Tibial nerve (tissue), 4 donors: ENCODE measurements at regions not wholly inside any gene's neighbourhood (a gene's known extent, or its start where the extent isn't known, plus 50 kb on each side); places are given as distances from the start of the nearest gene placed in this dataset.

Experiments
- DNase-seq, 2 donors: peaks; one replicate each; pipeline ENCODE4 v3.0.0-alpha.2; 2019; ENCODE audit warnings: low spot score in 2 of 2
- H3K27ac ChIP-seq, 4 donors: fragments of 200-600 bp; sonication (generic) in 3 of 4; one replicate each; pipeline ENCODE4 v1.5.1; 2017 to 2019; ENCODE audit warnings: mild to moderate bottlenecking in 1 of 4
- H3K27me3 ChIP-seq, 2 donors: fragments of 200-600 bp; sonication (generic) in 1 of 2; one replicate each; pipeline versions ENCODE4 v1.5.1 to v1.6.0; 2017 to 2019
- H3K36me3 ChIP-seq, 3 donors: fragments of 200-600 bp; sonication (generic); one replicate each; pipeline ENCODE4 v1.5.1; 2018 to 2019
- H3K4me1 ChIP-seq, 4 donors: fragments of 200-600 bp; sonication (generic) in 3 of 4; one replicate each; pipeline ENCODE4 v1.5.1; 2017 to 2019
- H3K4me3 ChIP-seq, 4 donors: fragments of 200-600 bp; sonication (generic) in 3 of 4; one replicate each; pipeline ENCODE4 v1.5.1; 2017 to 2019; ENCODE audit warnings: mild to moderate bottlenecking in 1 of 4, moderate library complexity in 1 of 4
- H3K9me3 ChIP-seq, 4 donors: fragments of 200-600 bp; sonication (generic) in 3 of 4; one replicate each; pipeline ENCODE4 v1.5.1; 2017 to 2019
- CTCF ChIP-seq, 5 experiments: fragments of 200-600 bp in 3 of 5; fragments of 450-650 bp in 2 of 5; sonication (generic) in 3 of 5; IDR thresholded peaks; one replicate each; pipeline ENCODE4 v1.5.1; 2016 to 2019; ENCODE audit warnings: antibody characterized with exemption in 5 of 5, mild to moderate bottlenecking in 3 of 5, moderate library complexity in 2 of 5
- EP300 ChIP-seq, 2 donors: sonication (generic); formaldehyde crosslinking; IDR thresholded peaks; one replicate each; pipeline ENCODE4 v1.6.1; 2017; ENCODE audit warnings: antibody characterized with exemption in 2 of 2, mild to moderate bottlenecking in 1 of 2
- POLR2A ChIP-seq, 2 donors: fragments of 450-650 bp; IDR thresholded peaks; one replicate each; pipeline ENCODE4 v1.6.1; 2017; ENCODE audit warnings: antibody characterized with exemption in 2 of 2, mild to moderate bottlenecking in 2 of 2, moderate library complexity in 2 of 2
- WGBS, 2 donors: methylation state at CpG; one replicate each; pipeline ENCODE4 v1.1.5; 2018; 5-methylcytosine and 5-hydroxymethylcytosine counted together

GRCh38 chr2:8231902-8232301 lies 450.0 kb upstream of the ID2 start:
- no peak overlapping the region for H3K27ac ChIP-seq
- no peaks in the 10 kb centered on the region for H3K36me3 ChIP-seq
- no peaks in the 10 kb centered on the region for H3K27me3 ChIP-seq
- TF ChIP-seq EP300 (IDR thresholded peaks at IDR 0.05) = no peak
- no peak for TF ChIP-seq POLR2A (IDR thresholded peaks at IDR 0.05)
- TF ChIP-seq CTCF (IDR thresholded peaks at IDR 0.05) = no peak
- H3K9me3 ChIP-seq = no peaks in the 10 kb centered on the region
- H3K4me3 ChIP-seq = no peak overlapping the region
- DNase-seq = no peak
- H3K4me1 ChIP-seq = peaks cover 0 to 17% (median 0%) of the 10 kb centered on the region in 4 donors
- WGBS, 2 donors = 83 to 85% methylated on average over 3 of the region's 3 CpGs

GRCh38 chr2:8232871-8233270 lies 449.0 kb upstream of the ID2 start:
- WGBS, 2 donors = 79 to 95% methylated on average over 1 of the region's 1 CpG
- Histone ChIP-seq H3K9me3 (no peaks in the 10 kb centered on the region), H3K4me1 (peaks cover 0 to 17% (median 0%) of the 10 kb centered on the region in 4 donors), H3K36me3 (no peaks in the 10 kb centered on the region), H3K4me3 (no peak overlapping the region), H3K27ac (no peak overlapping the region), H3K27me3 (no peaks in the 10 kb centered on the region)
- no peak for DNase-seq
- TF ChIP-seq EP300 (IDR thresholded peaks at IDR 0.05) = no peak
- no peak for TF ChIP-seq POLR2A (IDR thresholded peaks at IDR 0.05)
- TF ChIP-seq CTCF (IDR thresholded peaks at IDR 0.05) = no peak

DNA sequence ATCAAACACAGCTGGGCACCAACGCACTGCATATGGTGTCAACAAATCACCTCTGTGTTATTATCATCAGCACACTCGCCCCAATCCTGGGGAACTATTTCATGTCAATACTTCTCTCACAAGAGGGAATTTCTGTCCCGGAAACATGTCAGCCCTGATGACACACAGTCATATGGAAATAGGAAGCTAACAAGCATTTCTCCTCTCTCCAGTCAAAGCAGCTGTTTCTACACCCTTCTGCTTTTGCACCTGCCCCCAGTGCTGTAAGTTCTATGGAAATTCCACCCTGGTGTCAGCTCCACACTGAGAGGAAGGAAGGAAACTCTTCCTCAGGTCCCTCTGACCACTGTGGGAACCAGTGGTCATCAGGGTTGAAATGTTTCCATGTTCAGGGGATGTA lies 447.6 kb upstream of the ID2 start:
- peaks cover 0 to 25% (median 3%) of the 10 kb centered on the region in 4 donors for H3K4me1 ChIP-seq
- no peak overlapping the region for H3K4me3 ChIP-seq
- no peaks in the 10 kb centered on the region for H3K9me3 ChIP-seq
- no peaks in the 10 kb centered on the region for H3K36me3 ChIP-seq
- 71 to 84% methylated on average over 3 of the region's 3 CpGs for WGBS, 2 donors
- no peaks in the 10 kb centered on the region for H3K27me3 ChIP-seq
- no peak for DNase-seq
- TF ChIP-seq CTCF (IDR thresholded peaks at IDR 0.05) = no peak
- no peak for TF ChIP-seq POLR2A (IDR thresholded peaks at IDR 0.05)
- TF ChIP-seq EP300 (IDR thresholded peaks at IDR 0.05) = peak; percentile 33 to 76
- no peak overlapping the region for H3K27ac ChIP-seq

DNA sequence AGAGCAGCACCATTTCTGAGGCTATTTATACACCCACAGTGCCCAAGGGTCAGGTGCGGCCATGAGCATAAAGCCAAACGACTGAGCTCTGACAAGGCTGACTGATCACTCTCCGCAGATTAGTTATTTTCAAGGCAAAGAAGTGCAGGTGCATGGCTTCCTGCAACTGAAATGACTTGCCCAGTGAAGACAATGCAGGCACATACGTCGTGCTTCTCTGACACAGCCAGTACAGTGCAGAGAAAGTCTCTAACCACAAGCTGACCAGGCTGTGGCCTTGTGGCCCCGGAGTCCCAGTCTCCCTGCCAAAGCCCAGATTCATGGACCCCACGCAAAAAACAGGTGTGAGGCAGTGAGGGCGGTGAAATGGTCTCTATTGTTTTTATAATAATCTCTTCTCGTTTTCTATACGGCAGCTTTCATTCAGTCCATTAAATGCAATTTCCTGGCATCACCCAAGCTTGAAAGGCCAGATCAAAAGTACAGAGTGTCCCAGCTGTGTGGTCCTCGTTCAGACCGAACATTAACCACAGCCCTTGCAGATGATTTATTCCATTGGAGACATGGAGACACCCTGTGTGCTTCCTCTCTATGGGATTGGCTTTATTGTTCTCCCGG lies 447.0 kb upstream of the ID2 start:
- peak in 1 of 2 donors; percentile 55 for TF ChIP-seq EP300 (IDR thresholded peaks at IDR 0.05)
- no peak for TF ChIP-seq CTCF (IDR thresholded peaks at IDR 0.05)
- TF ChIP-seq POLR2A (IDR thresholded peaks at IDR 0.05) = no peak
- Histone ChIP-seq H3K27me3 (no peaks in the 10 kb centered on the region), H3K36me3 (no peaks in the 10 kb centered on the region), H3K27ac (no peak overlapping the region), H3K4me3 (no peak overlapping the region), H3K4me1 (peaks cover 0 to 20% (median 3%) of the 10 kb centered on the region in 4 donors), H3K9me3 (no peaks in the 10 kb centered on the region)
- no peak for DNase-seq
- WGBS, 2 donors = 66 to 67% methylated on average over 13 of the region's 13 CpGs

DNA sequence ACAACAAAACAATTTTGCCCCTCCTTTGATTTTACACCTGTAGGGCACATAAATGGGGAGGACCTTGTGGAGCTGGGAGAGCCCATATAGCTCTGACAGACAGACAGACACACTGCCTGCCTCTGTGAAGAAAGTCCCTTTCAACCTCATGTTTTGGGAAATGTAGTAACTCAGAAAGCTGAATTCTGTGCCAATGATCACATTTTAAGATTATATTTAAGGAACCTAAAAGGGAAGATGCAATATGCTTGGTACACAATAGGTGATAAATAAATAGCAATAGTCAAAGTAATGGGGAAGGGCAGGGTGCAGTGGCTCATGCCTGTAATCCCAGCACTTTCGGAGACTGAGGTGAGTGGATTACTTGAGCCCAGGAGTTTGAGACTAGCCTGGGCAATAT lies 446.4 kb upstream of the ID2 start:
- no peak for DNase-seq
- no peaks in the 10 kb centered on the region for H3K9me3 ChIP-seq
- no peak overlapping the region for H3K27ac ChIP-seq
- peaks cover 0 to 16% (median 3%) of the 10 kb centered on the region in 4 donors for H3K4me1 ChIP-seq
- H3K4me3 ChIP-seq = no peak overlapping the region
- TF ChIP-seq CTCF (IDR thresholded peaks at IDR 0.05) = no peak
- TF ChIP-seq EP300 (IDR thresholded peaks at IDR 0.05) = no peak
- TF ChIP-seq POLR2A (IDR thresholded peaks at IDR 0.05) = no peak
- no peaks in the 10 kb centered on the region for H3K27me3 ChIP-seq
- 87 to 97% methylated on average over 1 of the region's 1 CpG for WGBS, 2 donors
- H3K36me3 ChIP-seq = no peaks in the 10 kb centered on the region
